ENCODE measurements at regions not wholly inside any gene's neighbourhood (a gene's known extent, or its start where the extent isn't known, plus 50 kb on each side); places are given as distances from the start of the nearest gene placed in this dataset.

- DNase-seq (ENCODE audit: low read depth): no peak
- no peak overlapping the region for H3K4me3 ChIP-seq (ENCODE audit: low read depth, low read length)
- TF ChIP-seq, protein P1, sequence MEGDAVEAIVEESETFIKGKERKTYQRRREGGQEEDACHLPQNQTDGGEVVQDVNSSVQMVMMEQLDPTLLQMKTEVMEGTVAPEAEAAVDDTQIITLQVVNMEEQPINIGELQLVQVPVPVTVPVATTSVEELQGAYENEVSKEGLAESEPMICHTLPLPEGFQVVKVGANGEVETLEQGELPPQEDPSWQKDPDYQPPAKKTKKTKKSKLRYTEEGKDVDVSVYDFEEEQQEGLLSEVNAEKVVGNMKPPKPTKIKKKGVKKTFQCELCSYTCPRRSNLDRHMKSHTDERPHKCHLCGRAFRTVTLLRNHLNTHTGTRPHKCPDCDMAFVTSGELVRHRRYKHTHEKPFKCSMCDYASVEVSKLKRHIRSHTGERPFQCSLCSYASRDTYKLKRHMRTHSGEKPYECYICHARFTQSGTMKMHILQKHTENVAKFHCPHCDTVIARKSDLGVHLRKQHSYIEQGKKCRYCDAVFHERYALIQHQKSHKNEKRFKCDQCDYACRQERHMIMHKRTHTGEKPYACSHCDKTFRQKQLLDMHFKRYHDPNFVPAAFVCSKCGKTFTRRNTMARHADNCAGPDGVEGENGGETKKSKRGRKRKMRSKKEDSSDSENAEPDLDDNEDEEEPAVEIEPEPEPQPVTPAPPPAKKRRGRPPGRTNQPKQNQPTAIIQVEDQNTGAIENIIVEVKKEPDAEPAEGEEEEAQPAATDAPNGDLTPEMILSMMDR (IDR thresholded peaks at IDR 0.05; ENCODE audit: control insufficient read depth, extremely low read depth, insufficient read depth): no peak
Observed at GRCh38 chr12:87775051-87775450, 254.2 kb downstream of the C12orf50 start.

DNA sequence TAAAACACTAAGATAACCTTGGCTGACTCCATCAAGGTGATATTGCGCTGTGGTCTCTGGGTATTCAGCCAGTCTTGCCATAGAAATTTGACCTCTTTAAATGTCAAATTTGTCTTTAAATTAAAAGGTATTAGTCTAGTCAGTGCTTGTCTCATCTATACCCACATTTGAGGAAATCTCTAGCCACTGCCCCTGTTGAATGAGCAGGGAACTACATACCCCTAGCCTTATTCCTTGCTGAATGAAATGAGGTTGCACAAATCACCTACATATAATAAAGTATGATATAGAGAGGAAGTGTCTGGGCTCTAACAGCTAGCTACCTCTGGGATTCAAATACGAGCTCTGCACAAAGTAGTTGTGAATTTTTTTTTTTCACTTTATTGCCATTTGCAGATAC lies 256.8 kb downstream of the C12orf50 start:
- H3K4me3 ChIP-seq (ENCODE audit: low read depth, low read length): no peak overlapping the region
- TF ChIP-seq, protein P1 (IDR thresholded peaks at IDR 0.05; ENCODE audit: control insufficient read depth, extremely low read depth, insufficient read depth): no peak
- no peak for DNase-seq (ENCODE audit: low read depth)

DNA sequence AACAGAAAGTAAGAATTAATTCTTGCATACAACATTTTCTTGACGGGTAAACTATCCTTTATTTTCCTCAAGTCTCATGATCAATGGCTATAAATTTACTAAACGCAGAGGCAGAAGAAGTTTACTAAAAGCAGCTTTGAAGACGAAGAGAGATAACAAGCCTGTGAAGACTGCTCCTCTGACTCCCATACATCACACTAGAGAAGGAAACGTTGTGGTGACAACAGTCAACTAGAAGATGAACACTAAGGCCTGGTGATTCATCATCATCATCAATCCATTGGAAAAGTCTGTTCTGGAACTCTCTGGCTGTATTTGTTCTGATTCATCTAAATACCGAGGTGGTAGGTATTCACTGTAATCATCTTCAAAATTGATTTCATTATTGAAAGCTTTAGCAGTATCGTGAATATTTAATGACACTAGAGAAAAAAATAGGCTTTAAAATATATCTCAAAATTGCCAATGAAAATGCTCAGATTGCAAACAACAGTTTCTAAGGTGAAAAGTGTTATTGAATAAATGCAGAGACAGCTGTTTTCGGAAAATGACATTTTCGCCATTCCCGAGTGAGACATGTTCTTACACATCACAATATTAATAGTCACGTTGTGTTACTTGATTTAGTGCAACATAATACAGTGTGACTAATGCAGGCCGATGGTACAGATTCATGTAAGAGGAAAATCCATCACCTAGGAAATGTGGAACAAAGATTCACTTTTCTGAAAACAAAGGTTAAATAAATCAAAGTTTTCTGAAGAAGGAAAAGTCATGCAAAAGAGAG lies 260.5 kb downstream of the C12orf50 start:
- TF ChIP-seq, protein P1 (IDR thresholded peaks at IDR 0.05; ENCODE audit: control insufficient read depth, extremely low read depth, insufficient read depth): no peak
- no peak overlapping the region for H3K4me3 ChIP-seq (ENCODE audit: low read depth, low read length)
- DNase-seq (ENCODE audit: low read depth): no peak

- no peak overlapping the region for H3K4me3 ChIP-seq (ENCODE audit: low read depth, low read length)
- TF ChIP-seq, protein P1 (IDR thresholded peaks at IDR 0.05; ENCODE audit: control insufficient read depth, extremely low read depth, insufficient read depth): no peak
- DNase-seq (ENCODE audit: low read depth): no peak
Observed at GRCh38 chr12:87766044-87766443, 263.2 kb downstream of the C12orf50 start.

DNA sequence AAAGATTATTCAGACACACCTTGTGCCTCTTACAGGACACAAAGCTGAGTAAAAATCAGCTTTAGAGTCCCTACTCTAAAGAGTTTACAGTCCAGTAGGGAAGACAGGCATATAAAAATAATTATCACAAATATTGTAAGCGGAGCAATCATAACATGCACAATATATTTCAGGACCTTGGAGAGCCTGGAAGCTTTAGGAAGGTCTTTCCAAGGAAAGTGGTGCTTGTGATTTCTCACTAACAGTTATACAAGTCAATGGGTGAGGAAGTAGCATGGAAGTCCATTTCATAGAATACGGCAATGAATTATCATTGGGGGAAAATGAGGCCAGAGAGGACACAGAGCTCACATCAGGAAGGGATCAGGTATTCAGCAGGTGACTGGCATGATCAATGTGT lies 268.3 kb downstream of the C12orf50 start:
- DNase-seq (ENCODE audit: low read depth): no peak
- H3K4me3 ChIP-seq (ENCODE audit: low read depth, low read length): no peak overlapping the region
- TF ChIP-seq, protein P1 (IDR thresholded peaks at IDR 0.05; ENCODE audit: control insufficient read depth, extremely low read depth, insufficient read depth): no peak

- no peak overlapping the region for H3K4me3 ChIP-seq (ENCODE audit: low read depth, low read length)
- DNase-seq (ENCODE audit: low read depth): no peak
- TF ChIP-seq, protein P1 (IDR thresholded peaks at IDR 0.05; ENCODE audit: control insufficient read depth, extremely low read depth, insufficient read depth): no peak
Observed at GRCh38 chr12:87758271-87758670, 270.9 kb downstream of the C12orf50 start.

DNA sequence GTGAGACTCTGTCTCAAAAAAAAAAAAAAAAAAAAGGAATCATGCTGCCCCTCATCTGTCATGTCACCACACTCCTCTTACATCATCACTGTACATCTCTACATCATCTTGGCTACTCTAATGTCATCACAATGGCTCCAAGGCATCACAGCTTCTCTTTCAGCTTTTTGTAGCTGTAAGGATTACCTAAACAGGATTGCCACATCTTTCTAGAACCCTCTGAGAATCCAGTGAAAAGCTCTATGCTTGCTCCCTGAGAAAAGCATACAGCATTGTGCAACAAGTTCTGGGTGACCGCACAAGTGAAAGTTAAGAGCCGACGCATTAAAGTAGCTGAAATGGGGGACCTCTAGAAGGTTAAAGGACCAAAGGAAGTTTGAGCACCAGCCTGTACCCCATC lies 272.5 kb downstream of the C12orf50 start:
- TF ChIP-seq, protein P1 (IDR thresholded peaks at IDR 0.05; ENCODE audit: control insufficient read depth, extremely low read depth, insufficient read depth): no peak
- no peak for DNase-seq (ENCODE audit: low read depth)

More for the DNA sequence above, 272.5 kb downstream of the C12orf50 start:
- no peak overlapping the region for H3K4me3 ChIP-seq (ENCODE audit: low read depth, low read length)
